GM19043 (cell line): ENCODE measurements at regions not wholly inside any gene's neighbourhood (a gene's known extent, or its start where the extent isn't known, plus 50 kb on each side); places are given as distances from the start of the nearest gene placed in this dataset.

ENCODE experiments used
- ATAC-seq: cut with Tn5 transposase; IDR thresholded peaks from one replicate; pipeline ENCODE4 v1.9.1; 2021; ENCODE audit warnings: low read depth; ENCODE audit not compliant: unreplicated experiment

DNA sequence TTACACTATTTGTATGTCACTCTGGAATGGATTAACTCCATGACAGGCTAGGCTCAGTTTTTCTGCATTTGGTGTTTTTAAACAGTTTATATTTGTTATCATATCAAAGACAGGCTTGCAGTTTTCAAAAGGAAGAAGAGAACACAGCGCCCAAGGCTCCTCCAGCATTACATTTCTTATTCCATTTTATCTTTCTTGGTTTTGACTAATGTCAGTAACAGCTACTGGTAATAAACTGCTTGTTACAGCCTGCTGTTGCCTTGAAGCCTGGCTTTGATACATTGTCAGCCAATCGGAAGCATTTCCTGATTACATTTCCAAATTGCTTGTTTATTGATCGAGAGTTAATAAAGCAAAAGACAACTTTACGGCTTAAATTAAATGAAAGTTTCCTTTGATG is 166.0 kb upstream of the MDFIC start:
- no peak for ATAC-seq

DNA sequence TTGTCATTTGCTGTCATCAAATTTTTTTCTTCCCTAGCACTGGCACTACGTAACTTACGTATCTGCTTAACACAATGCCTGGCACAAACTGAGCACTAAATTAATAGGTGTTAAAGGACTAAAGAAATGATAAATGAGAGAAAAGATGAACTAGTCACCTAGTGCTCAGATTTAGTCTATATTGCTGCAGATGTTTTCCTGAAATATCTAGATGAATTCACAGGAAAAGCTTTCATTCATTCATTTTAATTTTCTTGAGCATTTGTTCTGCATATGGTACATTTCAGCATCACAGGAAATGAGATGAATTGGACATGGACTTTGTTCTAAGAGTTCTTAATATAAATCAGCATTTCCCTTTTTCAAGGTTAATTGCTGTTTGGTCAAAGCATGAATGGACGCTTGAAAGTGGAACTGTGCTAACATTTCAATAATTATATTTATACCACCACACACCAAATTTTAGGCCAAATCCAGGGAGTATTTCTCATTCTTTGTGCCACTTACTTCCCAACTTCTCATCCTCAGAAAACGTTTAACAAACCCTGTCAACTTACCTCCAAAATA is 163.2 kb upstream of the MDFIC start:
- no peak for ATAC-seq

DNA sequence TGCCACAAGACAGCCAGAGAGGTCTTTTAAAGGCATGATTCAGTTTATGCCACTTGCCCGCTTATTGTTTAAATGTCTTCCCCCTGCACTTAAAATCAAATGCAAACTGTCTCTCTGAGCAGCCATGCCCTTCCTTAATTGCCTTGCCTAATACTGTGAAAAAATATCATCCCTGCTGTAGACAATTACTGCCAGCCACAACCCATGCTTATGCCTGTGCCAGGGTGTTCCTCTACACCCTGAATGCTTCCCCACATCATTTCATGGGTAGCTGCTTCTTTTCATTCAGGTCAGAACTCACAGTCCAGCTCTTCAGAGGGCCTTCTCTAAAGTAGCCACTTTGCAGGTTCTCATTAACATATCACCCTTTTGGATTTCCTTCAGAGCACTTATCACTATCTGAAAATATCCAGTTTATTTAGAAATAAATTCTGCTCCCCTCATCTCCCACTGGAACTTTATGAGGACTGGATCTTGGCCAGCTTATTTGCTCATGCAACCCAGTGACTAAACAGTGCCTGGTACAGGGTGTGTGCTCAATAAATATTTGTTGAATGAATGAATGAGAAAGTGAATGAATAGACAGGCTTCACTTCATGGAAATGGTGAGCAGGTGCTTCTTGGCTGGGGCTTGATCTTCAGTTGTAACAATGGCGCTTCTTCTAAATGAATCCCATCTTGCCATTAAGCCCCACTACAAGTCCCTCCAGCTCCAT is 162.4 kb upstream of the MDFIC start:
- ATAC-seq: no peak

DNA sequence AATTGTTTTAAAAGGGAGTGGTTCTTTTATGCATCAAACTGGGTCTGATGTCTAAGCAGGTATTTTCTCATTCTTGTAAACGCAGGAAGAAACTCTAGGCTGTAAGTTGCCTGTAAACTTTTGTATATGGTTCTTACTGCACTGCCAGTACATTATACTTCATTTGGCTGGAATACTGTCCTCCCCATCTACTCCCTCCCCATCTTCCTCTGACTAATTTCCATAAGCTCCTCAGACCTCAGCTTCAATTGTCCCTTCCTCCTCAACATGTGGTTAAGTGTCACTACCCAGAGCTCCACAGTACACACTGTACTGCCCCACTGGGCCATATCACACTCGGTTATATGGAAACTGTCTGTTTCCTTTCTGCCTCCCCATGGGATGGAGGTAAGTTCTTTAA is 161.4 kb upstream of the MDFIC start:
- ATAC-seq: no peak

DNA sequence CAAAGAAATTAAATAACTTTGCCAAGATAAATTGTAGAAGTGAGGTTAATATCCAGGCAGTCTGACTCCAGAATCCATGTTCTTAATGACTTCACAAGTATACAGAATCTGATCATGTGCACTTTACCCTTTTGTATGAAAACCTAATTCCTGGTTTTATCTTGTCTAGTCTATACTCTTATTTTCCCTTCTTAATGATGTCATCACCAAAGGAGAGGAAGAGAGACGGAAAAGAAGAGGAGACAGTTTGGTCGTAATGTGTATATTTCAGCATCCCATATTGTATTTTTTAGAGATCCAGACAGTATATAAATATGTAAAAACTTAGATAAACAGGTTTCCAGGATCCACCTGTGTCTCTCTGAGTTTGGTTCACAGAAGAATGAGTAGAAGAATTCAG is 159.9 kb upstream of the MDFIC start:
- no peak for ATAC-seq

DNA sequence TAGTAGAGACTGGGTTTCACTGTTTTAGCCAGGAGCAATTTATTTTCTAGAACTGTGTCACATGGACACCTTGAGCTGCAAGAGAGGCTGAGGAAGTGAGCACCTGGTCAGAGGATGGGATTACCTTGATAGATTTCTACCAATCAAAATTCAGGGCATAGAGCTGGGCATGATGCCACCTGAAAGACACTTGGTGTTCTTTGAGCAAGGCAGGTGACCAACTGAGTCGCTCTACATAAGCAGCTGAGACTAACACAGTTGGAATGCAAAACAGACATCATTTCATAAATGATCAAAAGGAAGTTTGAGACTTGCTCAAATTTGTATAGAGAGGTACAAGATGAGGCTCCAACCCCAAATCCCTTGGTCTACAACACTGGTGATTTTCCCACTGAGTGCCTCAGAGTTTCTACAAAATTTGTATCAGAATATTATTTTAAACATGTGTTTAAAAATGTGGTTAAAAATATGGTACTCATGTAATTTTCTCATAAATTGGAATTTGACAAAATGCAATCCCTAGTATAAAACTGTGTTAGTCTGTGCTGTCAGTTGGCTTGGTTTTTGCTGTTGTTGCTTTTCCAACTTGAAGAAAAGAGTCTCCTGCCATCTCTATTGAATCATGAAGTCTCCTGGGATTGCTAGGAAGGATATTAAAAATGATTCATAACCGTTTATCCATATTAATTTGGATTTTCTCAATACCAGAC is 156.4 kb upstream of the MDFIC start:
- no peak for ATAC-seq

DNA sequence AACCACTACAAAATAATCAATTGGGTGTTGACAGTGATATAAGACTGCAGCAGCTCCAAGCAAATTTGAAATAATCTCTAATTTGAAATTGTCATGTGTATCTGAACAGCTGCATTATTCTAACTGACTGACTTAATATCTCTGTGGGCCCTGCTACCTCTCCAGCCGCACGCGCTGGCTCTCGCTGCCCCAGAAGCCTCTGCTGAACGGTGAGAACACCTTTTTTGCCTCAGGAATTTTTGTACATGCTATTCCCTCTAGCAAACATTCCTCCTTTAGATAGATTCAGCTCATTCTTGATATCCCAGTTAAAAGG is 155.9 kb upstream of the MDFIC start:
- no peak for ATAC-seq

DNA sequence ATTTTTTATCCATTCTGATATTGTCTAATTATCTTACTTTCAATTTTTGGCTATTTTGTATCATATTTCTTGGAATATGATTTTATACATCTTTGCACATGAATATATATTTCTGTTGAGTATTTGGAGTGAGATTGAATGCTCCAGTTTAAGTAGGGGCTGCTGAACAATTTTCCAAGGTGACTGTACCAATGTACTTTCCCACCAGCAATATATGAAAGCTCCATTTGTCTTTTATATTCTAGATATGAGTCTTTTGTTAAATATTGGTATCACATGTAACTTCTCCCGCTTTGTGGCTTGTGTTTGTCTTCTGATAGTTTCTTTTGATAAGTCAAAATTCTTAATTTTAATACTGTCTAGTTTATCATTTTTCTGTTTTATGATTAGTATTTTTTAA is 144.6 kb upstream of the MDFIC start:
- ATAC-seq: no peak

DNA sequence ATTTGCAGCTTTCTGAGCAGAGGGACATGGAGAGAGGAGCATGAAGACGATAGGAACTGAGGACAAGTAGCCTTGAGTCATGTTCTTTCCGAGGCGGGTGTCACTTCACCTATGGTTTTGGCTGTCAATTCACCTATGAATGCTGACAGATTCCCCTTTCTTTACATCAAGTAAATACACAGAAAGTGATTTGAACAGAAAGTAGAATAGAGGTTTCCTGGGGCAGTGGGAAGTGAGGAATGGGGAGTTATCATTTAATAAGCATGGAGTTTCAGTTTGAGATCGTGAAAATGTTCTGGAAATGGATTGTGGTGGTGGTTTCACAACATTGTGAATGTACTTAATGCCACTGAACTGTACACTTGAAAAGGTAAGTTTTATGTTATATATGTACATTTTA is 138.4 kb upstream of the MDFIC start:
- no peak for ATAC-seq

DNA sequence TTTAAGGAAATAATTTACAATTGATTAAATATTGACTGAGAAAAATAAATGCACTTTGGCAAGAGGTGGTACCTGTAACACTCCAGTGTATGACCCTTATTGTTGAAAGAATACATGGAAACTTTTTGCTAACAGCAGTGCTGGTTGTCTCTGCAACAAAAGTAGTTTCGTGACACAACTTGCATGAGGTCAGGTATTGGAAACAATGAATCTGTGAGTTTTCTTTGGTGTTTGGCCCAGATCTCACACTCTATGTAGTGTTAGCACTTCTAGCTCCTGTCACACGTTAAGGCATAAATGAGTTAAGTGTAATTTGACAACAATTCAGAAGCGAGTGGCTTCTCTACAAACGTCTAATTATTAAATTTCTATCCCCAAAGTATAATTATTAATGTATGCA is 137.7 kb upstream of the MDFIC start:
- ATAC-seq: no peak

DNA sequence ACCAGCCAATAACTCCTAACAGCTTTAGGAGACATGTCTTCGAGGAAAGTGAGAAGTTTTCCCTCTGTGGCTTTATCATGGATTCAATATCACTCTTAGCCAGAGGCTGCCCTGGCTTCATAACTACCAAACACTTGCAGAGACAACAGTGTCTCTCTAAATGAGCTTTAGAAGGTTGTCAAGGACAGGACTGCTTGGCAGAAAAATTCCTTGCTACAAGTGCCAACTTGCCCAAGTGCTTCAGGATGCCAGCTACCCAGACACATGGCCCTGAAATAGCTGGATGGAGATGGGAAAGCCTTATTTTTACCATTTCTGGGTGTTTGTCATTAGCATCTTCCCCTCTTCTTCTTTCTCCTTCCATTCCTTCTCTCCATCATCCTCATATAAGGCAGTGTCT is 137.1 kb upstream of the MDFIC start:
- no peak for ATAC-seq

DNA sequence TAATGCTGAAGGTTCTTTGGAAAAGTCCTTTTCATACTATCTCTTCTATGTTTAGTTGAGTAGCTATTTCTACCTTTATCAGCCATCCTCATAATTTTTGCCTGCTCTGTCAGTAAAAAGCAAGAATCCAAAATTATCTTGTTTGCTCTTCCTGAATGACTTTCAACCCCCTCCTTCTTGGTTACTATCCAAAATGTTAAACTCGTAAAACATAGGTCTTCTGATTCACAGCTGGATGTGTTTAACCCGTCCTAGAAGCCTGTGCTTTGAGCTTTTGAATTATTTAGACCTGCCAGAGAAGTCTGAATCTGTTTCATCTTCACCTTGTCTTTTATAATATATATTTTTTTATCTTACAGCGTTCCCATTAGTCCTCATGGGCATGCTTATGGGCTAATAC is 136.4 kb upstream of the MDFIC start:
- no peak for ATAC-seq

DNA sequence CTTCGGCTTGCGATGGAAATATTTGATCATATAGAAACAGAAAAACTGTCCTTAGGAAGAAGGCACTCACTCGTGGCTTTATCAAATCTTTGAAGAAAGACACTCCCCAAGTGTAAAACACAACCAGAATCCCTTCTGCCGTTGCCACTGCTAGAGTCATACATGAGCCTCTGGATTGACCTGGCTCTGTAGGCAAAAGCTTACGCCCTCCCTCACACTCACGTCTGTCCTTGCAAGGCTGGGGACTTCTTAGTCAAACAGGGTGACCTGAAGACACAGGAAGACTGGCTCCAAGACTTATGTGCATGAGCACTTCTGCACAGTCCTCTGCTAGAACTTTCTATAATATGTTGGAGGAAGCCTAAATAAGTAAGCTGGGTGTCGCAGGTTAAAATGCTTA is 135.4 kb upstream of the MDFIC start:
- ATAC-seq: no peak

DNA sequence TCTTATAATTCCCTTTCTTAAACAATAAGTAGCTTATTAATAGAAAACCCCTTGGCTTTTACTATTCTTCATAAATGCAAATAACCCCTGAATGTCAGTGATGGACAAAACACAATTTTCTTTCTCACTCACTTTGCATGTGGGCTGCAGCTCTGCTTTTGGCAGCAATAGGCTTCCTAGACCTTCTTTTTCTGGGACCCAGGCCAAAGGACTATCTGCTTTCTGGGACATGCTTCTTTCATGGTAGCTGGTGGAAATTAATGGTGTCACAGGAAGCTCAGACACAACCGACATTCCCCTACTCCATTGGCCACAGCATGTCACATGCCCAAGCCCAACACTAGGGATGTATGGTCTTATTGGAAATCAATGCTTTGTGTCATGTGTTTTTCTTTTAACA is 134.3 kb upstream of the MDFIC start:
- no peak for ATAC-seq

DNA sequence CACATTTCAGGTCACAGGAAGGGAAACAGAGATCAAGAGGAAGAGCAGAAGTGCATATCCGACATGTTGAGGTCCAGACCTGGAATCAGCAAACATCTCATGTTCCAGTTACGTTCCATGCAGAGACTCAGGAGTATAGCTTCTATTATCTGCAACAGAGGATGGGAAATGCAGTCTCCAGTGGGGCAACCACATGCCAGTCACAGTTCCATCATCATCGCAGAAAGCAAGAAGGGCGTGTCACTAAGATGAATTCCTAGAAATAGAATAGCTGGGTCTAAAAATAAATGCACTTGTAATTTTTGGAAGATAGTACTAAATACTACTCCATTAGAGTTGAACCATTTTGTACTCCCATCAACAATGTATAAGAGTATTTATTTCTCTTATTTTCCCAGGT is 133.2 kb upstream of the MDFIC start:
- ATAC-seq: no peak

DNA sequence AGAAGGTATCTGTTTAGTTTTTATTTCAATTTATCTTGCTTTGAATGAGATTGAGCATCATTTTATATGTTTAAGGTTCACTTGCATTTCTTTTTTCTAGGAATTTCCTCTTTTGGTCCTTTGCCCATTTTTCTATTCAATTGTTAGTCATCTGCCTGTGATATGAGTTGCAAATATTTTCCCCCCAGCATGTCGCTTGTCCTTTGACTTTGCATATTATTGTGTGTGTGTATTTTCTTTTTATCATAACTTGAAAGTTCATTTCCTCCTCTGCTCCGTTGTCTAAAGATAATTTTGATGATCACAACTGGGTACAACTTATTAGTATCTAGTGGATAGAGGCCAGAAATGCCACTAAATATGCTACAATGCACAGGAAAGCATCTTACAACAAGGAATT is 132.7 kb upstream of the MDFIC start:
- no peak for ATAC-seq

DNA sequence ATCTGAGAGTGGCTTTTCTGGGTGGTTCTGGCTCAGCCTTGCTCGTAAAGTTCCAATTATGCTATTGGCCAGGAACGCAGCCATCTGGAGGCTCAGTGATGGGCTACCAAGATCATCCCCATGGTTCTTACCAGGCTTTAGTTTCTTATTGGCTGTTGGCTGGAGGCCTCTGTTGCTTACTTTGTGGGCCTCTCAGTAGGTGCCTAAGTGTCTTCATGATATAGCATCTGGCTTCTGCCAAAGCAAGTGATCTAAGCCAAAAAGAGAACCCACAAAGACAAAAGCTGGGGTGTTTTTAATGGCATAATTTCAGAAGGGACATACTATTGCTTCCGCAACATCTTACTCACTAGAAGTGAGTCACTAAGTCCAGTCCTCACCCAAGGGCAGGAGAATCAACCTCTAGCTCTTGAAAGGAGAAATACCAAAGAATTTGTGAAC is 132.0 kb upstream of the MDFIC start:
- ATAC-seq: no peak

DNA sequence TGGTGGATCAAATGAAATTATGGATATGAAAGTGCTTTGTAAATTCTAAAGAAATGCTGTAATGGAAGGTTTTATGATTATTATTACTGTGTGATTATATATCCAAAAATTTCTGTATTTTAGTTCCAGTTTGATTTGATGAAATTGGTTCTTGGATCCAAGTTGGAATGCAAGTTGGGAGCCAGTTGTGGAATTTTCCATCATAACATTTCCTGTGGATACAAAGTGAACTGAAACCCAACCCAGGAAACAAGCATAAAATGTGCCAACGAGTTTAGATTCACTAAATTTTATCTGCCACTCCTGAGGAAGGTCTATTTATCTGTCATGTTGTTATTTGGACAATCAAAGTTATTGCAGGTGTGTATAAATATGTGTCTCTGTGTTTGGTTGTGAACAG is 131.4 kb upstream of the MDFIC start:
- no peak for ATAC-seq

DNA sequence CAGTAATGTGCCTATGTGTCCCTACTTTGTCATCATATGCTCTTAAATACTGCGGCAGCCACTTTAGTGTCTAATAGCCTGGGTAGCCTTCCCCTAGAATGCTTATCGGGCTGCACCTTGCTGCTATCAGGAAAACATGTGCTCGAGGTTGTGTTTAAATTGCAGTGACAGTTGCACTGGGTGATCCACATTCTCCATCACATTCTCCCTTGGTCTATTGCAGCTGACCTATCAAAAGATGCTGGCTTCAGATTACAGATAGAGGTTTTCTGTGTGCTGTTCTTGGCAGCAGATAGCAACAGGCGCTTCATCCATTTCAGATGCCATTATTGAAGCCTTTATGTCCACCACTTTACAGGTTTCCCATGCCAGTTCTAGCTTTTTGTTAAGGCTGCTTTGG is 130.1 kb upstream of the MDFIC start:
- no peak for ATAC-seq

DNA sequence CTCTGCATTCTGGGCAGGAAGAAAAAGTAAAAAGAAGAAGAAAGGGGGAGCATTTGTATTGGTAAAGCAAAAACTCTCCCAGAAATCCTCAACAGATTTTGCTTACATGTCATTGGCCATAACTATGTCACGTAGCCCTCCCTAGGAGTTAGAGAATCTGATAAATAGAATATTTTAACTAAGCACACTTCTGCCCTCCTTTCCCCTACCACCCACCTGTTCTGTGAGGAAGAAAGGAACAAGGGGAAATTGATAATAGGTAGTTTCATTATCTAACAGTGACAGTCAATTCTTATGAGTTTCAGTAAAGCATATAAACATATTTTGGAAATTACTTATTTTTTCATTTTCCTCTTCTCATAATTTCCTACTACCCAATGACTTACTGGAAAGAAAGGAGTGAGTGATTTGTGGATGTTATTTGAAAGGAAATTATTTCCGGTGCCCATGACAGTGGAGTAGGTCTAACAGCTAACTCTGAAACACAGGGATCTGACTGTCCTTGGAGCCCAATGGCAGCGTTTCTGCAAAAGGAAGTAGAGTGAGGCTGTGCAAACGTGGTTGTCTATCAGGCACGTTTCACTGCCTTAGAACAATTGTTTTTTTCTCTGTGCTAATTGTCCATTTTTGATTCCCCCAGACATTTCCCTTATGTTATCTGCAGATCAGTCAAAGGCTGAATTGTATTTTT is 128.6 kb upstream of the MDFIC start:
- no peak for ATAC-seq

DNA sequence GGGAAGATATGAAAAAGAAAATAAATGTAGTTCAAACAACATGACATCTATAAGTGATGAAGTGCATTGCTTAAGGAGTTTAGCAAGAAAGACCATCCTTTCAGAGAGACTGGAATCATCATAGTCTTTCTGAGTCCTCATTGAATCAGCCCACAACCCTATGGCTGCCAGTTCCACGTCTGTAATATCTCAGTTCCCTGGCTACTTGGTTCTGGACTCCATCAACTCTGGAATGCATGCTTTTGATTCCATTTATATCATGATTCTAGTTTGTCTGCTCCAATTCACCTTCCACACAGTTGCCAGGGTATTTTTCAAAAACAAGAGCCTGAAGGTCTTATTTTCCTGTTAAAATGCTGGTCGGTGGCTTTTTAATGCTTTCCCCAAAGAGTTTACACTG is 126.4 kb upstream of the MDFIC start:
- no peak for ATAC-seq

DNA sequence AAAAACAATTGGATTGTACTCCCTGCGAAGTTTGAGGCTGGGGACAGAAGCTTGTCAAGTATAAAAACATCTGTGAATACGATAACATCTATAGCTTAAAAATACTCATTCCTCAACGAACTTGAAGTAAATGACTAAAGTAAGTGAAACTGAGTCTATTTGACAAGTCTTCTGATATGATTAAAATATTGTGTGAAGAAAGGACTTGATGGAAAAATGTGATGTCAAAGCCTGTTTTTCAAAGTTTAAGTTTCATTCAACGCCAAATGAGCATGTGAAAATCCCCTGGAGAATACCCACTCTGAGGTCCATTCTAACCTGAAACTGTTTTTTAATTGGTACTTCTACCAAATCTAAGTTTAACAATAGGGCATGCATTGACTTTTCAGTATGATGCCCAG is 122.3 kb upstream of the MDFIC start:
- ATAC-seq: no peak
